Cardiac fibroblast (primary cell): ENCODE measurements at regions not wholly inside any gene's neighbourhood (a gene's known extent, or its start where the extent isn't known, plus 50 kb on each side); places are given as distances from the start of the nearest gene placed in this dataset.

ENCODE experiments used
- DNase-seq, 2 donors: peaks; one replicate each; pipeline versions ENCODE4 v3.0.0 to v3.0.0-alpha.2; 2010; ENCODE audit warnings: low read depth in 2 of 2
- H3K4me3 ChIP-seq, 2 donors: replicated peaks in 1 of 2; 1 replicate in 1 of 2; 2 replicates in 1 of 2; pipeline ENCODE4 v1.5.1; 2011; ENCODE audit warnings: low read depth in 2 of 2, low read length in 2 of 2, mild to moderate bottlenecking in 2 of 2, moderate library complexity in 1 of 2
- TF ChIP-seq, protein P1 (sequence below): IDR thresholded peaks from one replicate; pipeline ENCODE4 v1.5.1; 2011; ENCODE audit warnings: low read depth, mild to moderate bottlenecking, low read length, inconsistent platforms

DNA sequence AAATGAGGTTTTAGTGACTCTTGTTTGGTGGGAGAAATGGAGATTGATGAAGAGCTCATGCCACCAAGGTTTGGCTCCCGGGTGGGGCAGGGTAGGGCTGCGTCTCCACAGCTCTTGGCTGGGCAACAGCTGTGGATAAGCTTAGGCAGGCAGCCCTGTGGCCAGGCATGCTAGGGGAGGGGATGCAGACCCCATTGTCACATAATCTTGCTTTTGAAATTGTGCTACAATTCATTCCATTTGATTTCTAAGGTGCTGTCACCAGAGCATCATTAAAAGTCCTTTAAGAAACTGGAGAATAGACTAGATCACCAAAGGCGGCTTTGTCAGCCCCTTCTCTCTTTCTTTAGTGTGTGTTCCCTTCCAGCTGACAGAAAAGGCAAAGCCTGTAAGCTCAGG, 574.2 kb upstream of the JAG1 start:
- no peak for DNase-seq
- TF ChIP-seq, protein P1, sequence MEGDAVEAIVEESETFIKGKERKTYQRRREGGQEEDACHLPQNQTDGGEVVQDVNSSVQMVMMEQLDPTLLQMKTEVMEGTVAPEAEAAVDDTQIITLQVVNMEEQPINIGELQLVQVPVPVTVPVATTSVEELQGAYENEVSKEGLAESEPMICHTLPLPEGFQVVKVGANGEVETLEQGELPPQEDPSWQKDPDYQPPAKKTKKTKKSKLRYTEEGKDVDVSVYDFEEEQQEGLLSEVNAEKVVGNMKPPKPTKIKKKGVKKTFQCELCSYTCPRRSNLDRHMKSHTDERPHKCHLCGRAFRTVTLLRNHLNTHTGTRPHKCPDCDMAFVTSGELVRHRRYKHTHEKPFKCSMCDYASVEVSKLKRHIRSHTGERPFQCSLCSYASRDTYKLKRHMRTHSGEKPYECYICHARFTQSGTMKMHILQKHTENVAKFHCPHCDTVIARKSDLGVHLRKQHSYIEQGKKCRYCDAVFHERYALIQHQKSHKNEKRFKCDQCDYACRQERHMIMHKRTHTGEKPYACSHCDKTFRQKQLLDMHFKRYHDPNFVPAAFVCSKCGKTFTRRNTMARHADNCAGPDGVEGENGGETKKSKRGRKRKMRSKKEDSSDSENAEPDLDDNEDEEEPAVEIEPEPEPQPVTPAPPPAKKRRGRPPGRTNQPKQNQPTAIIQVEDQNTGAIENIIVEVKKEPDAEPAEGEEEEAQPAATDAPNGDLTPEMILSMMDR: no peak

DNA sequence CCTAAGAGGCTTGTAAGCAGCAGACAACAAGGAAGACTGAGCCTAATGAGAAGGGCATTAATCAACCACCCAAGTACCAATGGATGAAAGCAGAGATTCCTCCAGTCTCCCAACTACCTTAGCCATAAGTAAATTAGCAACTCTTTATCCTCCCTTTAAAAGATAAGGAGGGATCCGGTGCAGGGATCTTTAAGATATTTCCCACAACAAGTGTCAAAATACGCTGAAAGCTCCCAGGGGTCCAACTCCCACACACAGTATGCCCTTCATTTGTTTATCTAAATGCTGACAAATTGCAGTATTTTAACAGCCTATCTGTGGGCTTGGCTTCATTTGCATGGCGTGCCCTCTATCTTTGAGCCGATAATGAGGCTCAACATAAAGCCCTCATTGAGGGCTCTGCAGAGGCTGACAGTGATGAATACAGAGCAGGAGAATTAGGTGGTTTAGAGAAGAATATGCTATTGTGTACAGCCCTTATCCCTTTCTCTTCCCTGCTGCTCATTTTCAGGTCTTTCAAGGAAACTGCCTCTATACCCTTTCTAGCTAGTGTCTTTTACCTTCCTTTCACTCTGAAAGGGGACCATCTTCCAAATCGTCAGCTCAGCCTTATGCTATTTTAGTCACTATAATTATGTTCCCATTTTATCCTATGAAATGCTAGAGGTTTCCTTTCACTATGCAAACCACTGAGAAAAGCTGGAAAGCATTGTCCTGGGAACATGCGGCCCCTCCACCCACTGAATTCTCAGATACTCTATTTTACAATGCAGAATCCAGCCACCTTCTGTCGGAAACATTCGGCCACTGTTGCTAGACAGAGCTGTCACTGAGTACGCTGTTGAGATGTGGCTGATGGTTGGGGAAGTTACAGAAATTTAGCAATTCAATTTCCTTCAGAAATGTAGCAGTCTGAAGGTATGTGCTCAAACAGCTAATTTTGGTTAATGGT, 575.2 kb upstream of the JAG1 start:
- DNase-seq: no peak
- H3K4me3 ChIP-seq: no peak overlapping the region
- TF ChIP-seq, protein P1: no peak

More for the DNA sequence above, 574.2 kb upstream of the JAG1 start:
- no peak overlapping the region for H3K4me3 ChIP-seq

DNA sequence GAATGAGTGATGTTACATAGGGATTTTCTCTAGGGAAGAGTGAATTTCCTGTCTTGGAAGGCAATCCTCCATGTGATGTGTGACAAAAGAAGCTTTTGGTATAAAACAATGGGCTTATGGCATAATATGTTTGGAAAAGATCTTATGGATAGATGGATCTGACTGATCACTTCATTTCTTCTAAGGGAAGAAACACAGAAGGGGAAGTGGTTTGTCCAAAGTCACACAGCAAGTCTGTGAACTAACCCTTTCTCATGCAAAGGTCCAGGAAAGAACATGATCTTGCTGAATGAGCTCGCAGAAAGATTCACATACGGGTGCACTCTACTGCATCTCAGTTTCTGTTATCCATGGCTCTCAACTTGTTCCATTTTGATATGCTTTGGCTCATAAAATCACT, 575.9 kb upstream of the JAG1 start:
- no peak for DNase-seq
- TF ChIP-seq, protein P1: no peak
- no peak overlapping the region for H3K4me3 ChIP-seq

DNA sequence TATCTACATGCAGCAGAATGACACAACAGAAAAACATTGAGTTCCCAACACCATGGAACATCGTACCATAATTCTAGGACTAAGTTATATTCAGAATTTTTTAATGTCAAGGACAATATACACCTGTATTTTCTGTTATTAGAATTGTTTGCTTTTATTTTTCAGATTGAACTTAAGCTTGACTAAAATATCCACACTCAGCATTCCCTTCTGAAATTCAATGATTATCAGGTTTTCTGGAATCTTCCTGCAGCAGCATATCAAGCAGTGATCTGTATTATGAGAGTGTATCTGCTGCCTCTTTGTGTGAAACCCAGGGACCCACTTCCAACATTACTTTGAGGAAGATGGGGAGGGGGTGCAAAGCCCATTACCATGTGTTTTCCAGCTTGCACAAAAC, 578.6 kb upstream of the JAG1 start:
- no peak for DNase-seq
- TF ChIP-seq, protein P1: no peak
- no peak overlapping the region for H3K4me3 ChIP-seq

GRCh38 chr20:11255455-11255854, 581.7 kb upstream of the JAG1 start:
- TF ChIP-seq, protein P1: no peak
- no peak overlapping the region for H3K4me3 ChIP-seq
- DNase-seq: no peak

DNA sequence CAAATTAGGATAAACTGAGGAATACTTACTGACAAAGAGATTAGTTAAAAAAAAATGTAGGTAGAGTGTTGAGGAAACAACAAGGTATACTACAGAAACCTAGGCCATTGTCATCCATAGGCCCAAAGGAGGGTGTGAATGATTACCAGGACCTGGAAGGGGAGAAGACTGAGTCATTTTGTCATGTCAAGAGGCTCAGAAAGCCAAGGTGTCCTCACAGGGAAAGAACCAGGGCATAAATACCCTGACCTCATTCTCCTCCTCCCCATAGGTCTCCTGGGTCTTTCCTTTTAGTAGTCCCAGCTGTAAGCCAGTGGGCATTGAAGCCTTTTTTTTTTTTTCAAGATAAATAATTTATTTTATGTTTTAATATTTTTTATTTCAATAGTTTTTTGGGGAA, 582.1 kb upstream of the JAG1 start:
- TF ChIP-seq, protein P1: no peak
- DNase-seq: no peak
- H3K4me3 ChIP-seq: no peak overlapping the region
